GM18508 (cell line): ENCODE measurements at regions not wholly inside any gene's neighbourhood (a gene's known extent, or its start where the extent isn't known, plus 50 kb on each side); places are given as distances from the start of the nearest gene placed in this dataset.

Experiments
- ATAC-seq: cut with Tn5 transposase; IDR thresholded peaks from one replicate; pipeline ENCODE4 v1.9.1; 2021; ENCODE audit warnings: moderate number of reproducible peaks; ENCODE audit not compliant: insufficient read depth, unreplicated experiment

DNA sequence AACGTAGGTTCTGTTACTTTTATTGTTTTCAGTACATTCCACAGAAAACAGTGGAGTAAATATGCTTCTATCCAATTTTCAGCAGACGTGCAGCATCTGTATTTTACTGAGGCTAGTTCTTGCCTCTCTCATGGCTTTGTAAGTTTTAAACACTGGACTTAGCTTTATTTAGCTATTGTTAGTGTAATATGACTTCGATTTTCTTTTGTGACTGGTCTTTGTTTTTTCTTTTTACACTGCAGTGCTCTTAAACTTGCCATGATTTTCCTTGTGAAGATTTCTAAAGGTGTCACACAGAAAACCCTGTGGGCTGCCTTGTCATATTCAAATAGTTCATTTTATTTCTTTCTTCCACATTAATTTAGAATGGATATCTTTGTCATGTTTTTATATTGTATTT, 1234.9 kb upstream of the CITED2 start:
- no peak for ATAC-seq

DNA sequence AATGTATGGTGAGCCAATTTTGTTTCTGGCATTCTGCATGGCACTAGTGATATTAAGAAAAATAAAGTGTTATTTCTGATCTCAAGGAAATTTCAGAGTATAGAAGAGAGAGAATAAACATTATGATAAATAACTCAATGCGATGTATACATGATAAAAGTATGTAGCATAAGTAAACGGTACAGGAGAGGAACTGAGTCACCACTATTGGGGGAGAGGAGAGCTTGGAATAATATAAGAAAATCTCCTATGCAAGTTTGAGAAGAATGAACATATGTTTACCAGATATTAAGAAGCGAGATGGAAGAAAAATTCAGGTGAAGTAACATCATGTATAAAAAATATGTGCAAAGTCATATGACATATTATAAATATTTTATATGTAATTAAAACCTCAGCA, 1230.3 kb upstream of the CITED2 start:
- ATAC-seq: no peak

DNA sequence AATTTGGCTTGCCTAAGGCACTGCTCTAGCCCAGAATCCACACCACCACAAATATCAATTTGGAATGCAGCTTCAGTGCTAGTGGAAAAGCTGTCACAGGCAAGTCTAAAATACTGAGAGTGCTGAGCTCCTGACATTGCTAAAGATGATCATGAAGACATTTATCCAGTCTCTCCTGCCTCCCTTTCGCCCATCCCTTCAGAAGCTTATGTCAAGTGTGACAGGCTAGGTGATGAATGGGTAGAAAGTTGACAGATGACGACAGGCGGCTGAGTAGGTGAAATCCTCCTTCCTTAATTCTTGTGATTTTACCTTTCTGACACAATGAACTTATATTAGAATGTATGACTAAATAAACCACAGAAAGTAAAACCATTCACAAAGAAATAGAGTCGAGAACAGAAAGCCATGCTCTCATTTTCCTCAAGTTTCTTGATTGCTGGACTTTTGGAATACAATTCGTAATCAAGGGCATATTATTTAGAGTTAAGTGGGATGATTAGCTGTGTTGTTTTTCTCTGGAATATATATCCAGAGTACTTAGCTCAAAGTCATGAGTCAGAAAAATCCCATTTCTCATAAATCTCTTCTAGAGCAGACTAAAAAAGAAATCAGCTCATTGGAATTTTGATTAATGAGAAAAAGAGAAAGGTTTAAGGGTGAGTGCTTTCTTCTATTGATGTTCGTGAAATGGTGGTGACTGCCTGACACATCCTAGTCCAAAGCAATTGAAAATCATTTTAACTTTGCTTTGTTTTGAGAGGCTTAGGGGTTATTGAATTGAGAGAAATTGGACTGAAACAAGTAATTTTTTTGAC, 1228.2 kb upstream of the CITED2 start:
- no peak for ATAC-seq

DNA sequence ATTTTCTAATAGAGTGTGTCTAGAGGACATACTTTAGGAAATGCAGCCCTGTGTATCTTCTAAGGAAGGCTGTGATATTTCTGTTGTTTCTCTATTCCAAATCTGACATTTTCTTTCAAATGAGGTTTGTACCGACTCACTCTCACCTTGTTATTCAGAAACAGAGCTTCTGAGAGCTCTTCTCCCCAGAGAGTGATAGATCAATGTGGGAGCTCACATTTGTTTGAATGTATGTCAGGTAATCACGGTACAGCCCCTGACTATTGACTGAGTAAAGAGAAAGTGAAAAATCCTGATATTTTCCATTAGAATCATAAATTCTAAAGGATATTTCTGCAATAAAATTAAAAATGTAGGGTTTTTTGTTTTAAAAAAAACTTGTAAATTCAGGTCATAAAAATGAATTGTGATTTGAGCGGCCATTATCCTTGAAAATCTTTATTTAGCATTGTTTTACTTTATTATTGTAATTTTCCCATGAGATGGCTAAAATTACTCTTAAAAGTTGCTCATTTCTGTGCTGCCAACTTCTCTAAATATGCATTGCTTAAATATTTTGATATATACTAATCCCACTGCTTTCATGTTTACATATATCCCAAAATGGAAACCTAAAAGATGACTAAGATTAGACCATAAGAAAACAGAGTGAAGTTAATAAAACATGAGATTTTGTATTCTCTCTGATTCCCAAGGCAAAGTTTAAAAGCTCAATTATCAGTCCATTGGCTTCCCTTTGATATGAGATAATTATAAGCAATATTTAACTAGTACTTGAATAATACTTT, 1226.8 kb upstream of the CITED2 start:
- ATAC-seq: no peak

DNA sequence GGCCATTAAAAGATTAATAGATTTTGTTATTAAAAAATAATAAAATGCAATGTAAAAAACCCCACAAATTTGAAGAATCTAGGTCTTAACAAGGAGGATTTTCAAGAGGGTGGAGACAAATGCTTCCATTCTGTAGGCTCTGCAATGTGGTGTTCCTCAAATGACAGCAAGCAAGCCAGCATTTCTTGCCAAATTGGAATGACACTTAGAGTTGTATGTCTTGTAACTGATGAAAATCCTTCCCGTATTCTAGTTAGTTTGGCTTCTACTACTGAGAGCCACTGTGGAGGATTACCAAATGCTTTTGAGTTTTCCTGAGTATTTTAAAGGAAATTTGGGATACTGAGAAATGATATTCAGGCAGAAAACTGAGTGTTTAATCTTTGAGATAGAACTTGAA, 1225.5 kb upstream of the CITED2 start:
- no peak for ATAC-seq

DNA sequence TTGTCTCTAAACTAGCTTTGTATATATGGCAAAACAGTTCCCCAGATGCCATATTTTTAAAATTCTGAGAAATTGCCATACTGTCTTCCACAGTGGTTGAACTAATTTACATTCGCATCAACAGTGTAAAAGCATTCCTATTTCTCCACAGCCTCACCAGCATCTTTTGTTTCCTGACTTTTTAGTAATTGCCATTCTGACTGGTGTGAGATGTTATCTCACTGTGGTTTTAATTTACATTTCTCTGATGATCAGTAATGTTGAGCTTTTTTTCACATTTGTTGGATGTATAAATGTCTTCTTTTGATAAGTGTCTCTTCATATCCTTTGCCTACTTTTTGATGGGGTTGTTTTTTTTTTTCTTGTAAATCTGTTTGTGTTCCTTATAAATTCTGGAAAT, 1222.7 kb upstream of the CITED2 start:
- no peak for ATAC-seq

DNA sequence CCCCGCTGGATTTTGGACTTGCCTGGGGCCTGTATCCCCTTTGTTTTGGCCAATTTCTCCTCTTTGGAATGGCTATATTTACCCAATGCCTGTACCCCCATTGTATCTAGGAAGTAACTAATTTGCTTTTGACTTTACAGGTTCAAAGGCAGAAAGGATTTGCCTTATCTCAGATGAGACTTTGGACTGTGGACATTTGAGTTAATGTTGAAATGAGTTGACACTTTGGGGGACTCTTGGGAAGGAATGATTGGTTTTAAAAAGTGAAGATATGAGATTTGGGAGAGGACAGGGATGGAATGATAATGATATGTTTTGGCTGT, 1220.3 kb upstream of the CITED2 start:
- ATAC-seq: no peak

DNA sequence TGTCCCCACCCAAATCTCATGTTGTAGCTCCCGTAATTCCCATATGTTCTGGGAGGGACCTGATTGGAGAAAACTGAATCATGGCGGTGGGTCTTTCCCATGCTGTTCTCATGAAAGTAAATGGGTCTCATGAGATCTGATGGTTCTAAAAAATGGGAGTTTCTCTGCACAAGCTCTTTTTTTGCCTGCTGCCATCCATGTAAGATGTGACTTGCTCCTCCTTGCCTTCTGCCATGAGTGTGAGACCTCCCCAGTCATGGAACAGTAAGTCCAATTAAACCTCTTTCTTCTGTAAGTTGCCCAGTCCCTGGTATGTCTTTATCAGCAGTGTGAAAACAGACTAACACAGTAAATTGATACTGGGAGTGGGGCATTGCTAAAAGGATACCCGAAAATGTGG, 1218.4 kb upstream of the CITED2 start:
- ATAC-seq: no peak

DNA sequence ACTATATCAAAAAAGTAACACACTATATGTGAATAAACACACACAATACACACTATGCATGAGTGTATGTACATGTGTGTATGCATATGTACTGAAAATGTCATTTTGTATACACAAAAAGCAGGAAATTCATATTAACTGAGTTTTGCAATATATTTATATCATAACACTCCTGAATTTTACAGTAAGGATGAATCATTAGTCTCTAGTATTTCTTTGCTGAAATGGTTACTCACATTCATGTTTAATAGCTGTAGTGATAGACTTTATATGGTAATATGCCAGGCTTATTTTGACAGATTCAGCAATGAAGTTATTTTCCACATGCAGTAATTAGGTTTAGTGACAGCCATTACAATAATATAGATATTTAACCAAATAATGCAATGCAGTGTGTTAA, 1216.2 kb upstream of the CITED2 start:
- no peak for ATAC-seq

DNA sequence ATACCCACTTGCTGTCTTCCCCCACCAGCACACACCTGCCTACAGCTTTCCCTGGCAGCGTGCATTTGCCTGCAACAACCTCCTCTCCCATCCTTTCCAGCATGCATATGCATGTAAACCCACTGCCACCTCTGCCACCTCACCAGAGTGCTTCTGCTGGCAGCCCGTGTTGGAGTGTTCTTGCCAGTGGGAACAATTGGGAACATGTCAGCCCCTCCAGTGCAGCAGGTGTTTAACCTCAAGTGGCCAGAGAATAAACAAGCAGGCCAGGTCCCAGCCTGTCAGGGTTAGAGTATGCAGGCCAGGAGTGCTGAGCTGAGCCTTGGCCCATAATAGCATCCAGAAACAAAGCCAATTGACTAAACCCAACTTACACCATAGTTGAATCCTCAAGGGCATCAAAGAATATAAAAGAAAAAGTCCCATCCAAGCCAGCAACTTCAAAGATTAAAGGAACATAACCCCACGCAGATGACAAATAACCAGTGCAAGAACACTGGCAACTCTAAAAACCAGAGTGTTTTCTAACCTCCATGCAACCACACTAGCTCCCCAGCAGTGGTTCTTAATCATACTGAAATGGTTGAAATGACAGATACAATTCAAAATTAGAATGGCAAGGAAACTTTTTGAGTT, 1212.1 kb upstream of the CITED2 start:
- peak; percentile 86 for ATAC-seq

DNA sequence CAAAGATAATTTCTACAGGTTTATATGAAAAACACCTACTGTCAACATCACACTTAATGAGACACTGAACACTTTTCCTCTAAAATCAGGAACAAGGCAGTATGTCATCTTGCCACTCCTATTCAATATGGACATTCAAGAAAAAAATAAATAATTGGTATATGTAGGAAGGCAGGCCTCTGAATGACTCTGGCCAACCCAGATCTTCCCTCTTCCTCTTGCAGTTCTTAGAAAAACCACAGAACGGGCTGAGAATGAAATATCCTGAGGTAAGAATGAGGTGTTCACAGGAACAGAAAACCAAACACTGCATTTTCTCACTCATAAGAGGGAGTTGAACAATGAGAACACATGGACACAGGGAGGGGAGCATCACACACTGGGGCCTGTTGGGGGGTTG, 1207.2 kb upstream of the CITED2 start:
- ATAC-seq: no peak

DNA sequence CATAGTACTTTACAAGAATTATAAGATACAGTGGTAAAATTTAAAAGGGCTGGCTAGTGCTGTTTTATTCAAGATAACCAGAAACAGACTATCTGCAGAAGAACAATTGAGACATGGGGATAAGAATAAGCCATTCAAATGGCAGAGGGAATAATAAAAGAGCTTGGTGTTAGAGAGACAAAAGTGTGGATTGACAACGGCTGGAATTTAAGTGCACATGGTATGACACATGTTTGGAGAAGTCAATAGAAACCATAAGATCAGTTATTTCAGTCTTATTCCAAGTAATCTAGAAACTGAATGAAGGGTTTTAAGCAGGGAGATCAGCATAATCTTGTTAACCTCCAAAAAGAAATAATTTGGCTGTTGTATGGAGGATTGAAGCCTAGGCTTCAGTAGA, 1205.5 kb upstream of the CITED2 start:
- ATAC-seq: no peak

DNA sequence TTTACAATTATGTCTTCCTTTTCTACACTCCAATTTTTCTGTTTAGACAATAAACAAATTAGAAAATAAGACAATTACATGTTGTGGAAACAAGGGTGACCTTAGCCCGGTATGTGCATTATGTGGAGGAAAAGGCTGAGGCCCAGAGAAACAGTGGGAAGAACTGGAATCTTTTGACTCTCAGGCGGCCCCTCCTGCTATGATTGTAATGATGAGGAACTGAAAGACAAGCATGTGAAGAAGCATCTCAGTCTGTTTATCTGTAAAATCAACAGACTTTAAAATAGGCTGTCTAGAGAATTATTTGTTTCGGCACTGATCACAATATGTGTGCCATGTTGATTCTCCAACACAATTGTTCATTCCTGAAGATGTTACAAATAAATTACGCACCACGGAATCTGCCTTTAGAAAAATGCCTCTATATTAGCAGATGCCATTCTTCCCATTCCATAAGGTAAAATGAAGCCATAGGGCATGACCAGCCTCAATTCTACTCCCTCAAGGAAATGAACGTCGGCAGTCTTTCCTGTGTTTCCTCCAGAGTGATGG, 1201.6 kb upstream of the CITED2 start:
- no peak for ATAC-seq

DNA sequence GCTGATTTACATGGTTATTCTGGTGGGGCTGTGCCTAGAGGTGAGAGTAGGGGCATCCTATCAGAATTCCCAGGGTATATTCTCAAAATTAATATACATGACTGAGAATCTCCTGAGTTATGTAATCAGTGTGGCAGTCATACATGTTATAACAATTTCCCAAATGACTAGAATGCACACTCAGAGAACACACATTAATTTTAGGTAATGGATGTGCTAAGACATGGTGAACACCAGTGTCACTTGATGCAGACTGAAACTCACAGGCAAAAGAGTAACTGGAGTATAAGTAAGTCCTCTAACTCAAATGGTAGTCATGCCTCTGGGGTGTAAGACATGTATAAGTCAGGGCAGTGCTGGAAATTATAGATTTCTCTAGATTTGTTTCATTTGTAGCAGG, 1198.4 kb upstream of the CITED2 start:
- ATAC-seq: no peak

DNA sequence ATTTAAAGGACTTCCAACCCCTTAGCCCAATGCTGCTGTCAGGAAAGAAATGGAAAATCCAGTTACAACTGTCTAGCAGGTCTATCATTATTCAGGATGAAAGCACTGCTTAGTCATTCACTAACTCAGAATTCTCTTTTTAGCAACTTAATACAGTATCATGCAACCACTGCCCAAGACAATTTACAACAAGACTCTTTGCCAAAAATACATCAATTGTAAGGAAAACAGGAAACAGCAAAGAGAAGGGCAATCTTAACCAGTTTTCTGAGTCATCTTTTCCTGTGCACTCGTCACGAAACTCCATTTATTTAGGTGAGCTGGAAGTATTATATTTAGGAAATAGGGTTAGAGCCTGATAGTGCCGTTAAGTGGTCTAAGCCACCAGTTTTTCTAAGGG, 1197.7 kb upstream of the CITED2 start:
- ATAC-seq: no peak

DNA sequence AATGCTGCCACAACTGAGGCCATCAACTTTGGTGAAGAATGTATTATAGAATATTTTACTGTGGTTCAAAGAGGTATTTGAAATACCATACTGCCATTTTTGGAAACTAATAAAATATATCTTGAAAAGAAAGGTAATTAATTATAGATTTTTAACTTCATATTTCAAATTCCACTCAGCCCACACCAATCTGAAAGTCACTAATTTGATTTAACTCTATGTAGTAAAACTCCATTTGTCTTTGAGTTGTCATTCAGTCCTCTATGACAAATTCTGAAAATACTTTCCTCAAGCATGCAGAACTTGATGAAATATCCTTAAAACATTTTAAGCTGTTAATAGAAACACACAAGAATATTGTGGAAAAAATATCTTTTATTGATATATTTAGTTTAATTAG, 1196.7 kb upstream of the CITED2 start:
- no peak for ATAC-seq

DNA sequence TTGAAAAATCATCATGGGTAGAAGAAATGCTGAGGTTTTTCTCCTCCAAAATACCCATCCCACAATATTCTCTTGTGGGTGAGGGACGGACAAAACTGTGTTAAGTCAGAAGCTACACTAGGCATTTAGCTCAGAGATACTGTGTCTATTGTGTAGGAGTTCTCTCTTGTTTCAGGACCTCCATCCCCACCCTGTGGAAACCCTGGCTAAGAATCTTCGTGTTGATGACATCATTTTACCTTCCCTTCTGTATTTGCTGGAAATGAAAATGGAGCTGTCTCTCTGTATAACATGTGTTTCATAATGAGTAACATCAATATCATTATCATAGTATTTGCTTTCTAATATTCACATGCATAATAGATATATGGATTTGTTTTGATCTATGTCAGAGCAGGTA, 1193.0 kb upstream of the CITED2 start:
- ATAC-seq: no peak

DNA sequence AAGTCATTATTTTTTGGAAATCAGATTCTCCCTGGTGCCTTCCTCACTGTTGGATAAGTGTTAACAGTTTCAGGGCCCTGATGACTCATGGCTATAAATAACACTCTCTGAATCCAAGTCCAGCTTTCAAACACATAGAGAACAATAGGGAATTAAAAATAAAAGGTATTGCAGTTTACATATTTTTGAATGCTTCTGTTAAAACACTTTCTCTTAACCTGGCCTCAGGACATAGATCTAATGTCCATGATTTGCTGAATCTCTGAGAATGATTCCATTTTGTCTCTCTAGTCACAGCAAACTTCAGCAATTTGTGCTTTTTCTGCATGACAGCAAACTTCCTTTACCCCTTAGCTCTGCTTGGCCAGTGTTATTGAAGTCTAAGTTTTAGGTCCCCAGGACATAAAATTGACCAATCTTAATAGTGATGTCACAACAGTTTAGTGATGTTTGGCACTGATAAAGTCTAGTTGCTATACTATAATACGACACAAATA, 1192.4 kb upstream of the CITED2 start:
- no peak for ATAC-seq

DNA sequence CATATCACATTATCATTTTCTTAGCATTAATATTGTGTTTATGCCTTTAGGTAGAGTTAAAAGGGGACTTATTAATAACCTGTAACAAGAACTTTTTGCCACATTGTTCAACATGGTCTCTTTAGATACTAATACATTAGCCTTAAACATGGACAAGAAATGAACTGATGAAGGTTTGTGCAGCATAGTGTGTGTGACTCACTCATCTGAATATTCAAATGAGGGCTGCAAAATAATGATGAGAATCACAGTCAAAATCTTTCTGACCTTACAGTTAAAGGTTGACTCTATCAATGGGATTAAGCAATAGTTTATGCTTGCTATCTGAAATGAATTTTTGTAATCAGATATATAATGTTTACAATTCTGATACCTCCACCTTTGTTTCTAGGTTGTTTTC, 1189.3 kb upstream of the CITED2 start:
- ATAC-seq: no peak

DNA sequence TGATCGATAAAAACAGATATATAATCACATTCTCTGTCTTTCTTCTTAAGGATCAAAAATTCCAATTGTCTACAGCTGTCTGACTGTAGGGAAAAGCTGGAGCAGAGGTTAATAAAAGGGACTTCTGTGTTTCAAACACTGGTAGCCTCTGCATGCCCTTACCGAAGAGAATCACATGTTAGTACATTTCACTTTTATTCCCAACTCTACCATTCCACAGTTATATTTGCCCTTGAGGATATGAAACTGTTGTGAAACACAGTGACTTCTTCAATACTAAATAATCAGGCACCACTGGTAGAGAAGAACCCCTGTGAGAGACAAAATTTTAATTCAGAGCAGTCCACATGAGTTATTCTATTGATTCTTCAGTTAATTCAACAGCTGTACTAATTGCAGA, 1187.3 kb upstream of the CITED2 start:
- no peak for ATAC-seq

DNA sequence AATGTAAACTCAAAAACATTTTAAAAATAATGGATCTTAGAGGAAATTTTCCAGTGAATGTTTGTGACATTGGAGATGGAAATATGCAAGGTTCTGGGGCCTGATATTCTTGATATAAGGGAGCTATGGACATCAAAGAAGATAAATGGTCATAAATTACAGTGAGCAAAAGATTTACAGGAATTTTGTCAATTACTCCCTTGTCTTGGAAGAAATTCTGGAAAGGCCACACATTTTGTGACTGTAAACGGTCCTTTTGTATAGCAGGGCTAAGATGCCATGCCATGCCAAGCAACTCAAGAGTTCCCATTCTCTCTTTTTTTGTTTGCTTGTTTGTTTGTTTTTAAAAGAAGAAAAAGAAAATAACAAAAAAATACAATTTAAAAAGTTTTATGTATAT, 1186.2 kb upstream of the CITED2 start:
- ATAC-seq: no peak
